RWPE1 (cell line): ENCODE measurements at regions not wholly inside any gene's neighbourhood (a gene's known extent, or its start where the extent isn't known, plus 50 kb on each side); places are given as distances from the start of the nearest gene placed in this dataset.

Source experiments
- CTCF ChIA-PET: fragments of 350-600 bp; sonication (Branson Sonifier 250); formaldehyde crosslinking; extraction: SDS; loops from one replicate; lab custom pipeline; 2021; lab: Yijun Ruan, JAX
- POLR2A ChIA-PET: fragments of 400-600 bp; formaldehyde crosslinking; extraction: SDS; loops from one replicate; lab custom pipeline; 2020; ENCODE audit warnings: antibody characterized with exemption; ENCODE audit not compliant: low non-redundant PET; lab: Yijun Ruan, JAX
- DNase-seq: peaks from one replicate; pipeline ENCODE4 v3.0.0; 2012; ENCODE audit warnings: low spot score
- H3K27ac ChIP-seq: fragments of 450-650 bp; 2 replicates; pipeline ENCODE4 v1.5.1; 2017
- TF ChIP-seq, protein P1 (sequence below): fragments of 450-650 bp; conservative IDR thresholded peaks from 2 replicates; pipeline ENCODE4 v1.5.1; 2017; ENCODE audit warnings: low read depth, mild to moderate bottlenecking

DNA sequence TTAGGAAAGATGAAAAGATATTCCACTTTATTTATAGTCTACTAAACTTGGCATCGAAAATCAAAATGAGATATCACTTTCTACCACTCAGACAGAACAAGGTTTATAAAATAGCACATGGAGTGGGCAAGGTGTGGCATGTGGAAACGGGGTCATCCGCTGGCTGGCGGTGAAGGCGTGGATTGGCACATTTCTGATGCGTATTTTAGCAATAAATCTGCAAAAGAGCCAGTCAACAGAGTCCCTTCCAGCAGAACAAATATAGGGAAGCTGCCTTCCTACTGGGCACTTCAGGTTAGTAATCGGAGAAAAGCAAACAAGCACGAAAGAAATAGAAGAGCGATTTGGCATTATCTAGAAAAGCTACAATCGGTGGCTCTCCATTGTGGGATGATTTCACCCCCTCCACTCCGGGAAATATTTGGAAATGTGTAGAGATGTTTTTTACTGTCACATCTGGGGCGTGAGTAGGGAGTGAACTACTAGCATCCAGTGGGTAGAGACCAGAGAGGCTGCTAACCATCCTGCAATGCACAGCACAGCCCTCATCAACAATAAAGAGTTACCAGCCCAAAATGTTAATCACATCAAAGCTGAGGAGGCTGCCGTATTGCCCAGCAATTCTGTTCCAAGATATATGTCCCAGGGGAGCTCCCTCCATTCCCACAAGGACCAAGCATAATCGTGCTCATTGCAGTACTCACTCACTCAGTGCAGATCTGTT, 116.1 kb upstream of the PEG3 start:
- H3K27ac ChIP-seq = no peak overlapping the region
- CTCF ChIA-PET = no interaction called here
- DNase-seq = no peak
- TF ChIP-seq, protein P1, sequence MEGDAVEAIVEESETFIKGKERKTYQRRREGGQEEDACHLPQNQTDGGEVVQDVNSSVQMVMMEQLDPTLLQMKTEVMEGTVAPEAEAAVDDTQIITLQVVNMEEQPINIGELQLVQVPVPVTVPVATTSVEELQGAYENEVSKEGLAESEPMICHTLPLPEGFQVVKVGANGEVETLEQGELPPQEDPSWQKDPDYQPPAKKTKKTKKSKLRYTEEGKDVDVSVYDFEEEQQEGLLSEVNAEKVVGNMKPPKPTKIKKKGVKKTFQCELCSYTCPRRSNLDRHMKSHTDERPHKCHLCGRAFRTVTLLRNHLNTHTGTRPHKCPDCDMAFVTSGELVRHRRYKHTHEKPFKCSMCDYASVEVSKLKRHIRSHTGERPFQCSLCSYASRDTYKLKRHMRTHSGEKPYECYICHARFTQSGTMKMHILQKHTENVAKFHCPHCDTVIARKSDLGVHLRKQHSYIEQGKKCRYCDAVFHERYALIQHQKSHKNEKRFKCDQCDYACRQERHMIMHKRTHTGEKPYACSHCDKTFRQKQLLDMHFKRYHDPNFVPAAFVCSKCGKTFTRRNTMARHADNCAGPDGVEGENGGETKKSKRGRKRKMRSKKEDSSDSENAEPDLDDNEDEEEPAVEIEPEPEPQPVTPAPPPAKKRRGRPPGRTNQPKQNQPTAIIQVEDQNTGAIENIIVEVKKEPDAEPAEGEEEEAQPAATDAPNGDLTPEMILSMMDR = no peak
- POLR2A ChIA-PET = no interaction called here

DNA sequence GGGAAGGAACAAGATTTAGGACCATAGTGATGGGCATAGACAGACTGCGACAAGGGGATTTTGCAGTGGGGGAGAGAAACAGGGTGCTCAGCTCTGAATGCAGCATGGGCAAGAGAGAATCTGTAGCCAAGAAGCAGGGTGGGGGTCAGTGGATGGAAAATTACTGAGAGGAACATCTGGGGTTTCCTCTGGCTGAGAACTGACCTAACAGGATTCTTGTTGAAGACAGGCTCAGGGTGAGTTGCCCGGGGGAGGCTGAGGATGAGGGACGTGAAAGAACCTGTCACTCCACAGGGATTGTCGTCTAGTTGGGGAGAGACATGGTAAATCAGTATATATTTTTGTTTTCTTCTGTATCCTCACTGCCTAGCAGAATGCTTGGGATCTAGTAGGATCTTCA, 118.7 kb upstream of the PEG3 start:
- TF ChIP-seq, protein P1 = no peak
- CTCF ChIA-PET = interaction anchor here (0.7 kb wide), 1 partner anchor 53 kb away, joined by 3 read pairs; no protein-coding TSS in a partner anchor
- no peak overlapping the region for H3K27ac ChIP-seq
- POLR2A ChIA-PET = no interaction called here
- no peak for DNase-seq

DNA sequence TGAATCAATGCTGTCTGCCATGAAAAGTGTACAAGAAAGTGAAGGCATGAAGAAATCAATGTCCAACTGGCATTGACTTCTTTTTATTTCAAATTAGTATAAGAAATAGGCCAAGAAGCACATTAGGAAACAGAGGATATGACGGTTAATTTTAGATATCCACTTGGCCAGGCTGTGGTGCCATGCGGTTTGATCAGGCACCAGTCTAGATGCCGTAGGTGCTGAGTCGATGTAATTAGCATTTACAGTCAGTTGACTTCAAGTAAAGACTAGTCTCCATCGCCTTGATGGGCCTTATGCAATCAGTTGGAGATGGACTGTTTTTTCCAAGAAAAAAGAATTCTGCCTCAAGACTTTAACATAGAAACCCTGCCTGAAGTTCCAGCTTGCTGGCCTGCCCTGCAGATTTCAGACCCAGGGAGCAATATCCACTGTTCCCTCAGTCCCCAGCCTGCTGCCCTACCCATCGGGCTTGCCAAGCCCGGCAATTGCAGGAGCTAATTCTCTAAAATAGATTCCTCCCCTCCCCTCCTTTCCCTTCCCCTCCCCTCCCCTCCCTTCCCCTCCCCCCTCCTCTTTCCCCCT, 120.5 kb upstream of the PEG3 start:
- TF ChIP-seq, protein P1 = no peak
- CTCF ChIA-PET = no interaction called here
- H3K27ac ChIP-seq = no peak overlapping the region
- POLR2A ChIA-PET = no interaction called here
- no peak for DNase-seq

GRCh38 chr19:56964410-56964920, 123.9 kb upstream of the PEG3 start:
- DNase-seq = no peak
- no peak overlapping the region for H3K27ac ChIP-seq
- TF ChIP-seq, protein P1 = no peak
- CTCF ChIA-PET = interaction anchor here (0.5 kb wide), 1 partner anchor 971 kb away, joined by 3 read pairs; the partner anchor contains the start of gene ZNF418
- POLR2A ChIA-PET = no interaction called here

- TF ChIP-seq, protein P1 = no peak
- H3K27ac ChIP-seq = no peak overlapping the region
- CTCF ChIA-PET = no interaction called here
- POLR2A ChIA-PET = no interaction called here
- DNase-seq = no peak
These were observed 125.7 kb upstream of the PEG3 start for GRCh38 chr19:56966225-56966696.

DNA sequence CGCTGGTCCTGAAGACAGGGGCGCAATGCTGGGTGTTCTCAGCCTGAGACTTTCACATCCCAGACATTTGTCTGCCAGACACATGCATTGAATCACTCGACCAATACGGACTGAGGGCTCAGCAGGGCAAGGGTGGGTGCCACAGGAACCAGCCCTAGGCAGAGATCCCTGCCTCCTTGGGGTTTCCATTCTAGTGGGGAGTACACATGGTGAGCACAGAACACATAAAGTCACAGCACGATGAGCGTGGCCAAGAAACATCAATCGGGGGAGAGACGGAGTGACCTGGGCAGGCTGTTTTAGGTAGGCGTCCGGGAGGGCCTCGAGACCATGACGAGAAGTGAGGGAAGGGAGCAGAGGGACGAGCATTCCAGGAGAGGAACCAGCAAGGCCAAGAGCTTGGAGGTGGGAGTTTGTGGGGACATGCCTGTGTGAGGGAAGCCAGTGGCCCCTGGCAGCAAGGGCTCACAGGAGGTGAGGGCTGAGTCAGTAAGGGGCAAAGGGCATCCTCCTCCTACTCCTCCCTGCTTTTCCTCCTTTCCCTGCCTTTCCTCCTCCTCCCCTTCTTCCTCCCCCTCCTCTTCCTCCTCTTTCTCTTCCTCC, 126.3 kb upstream of the PEG3 start:
- TF ChIP-seq, protein P1 = no peak
- no peak overlapping the region for H3K27ac ChIP-seq
- ChIA-PET CTCF (no interaction called here), POLR2A (no interaction called here)
- DNase-seq = no peak
